Activated CD8-positive, alpha-beta T cell treated with anti-CD3 and anti-CD28 coated beads for 36 hours (primary cell): ENCODE measurements at regions not wholly inside any gene's neighbourhood (a gene's known extent, or its start where the extent isn't known, plus 50 kb on each side); places are given as distances from the start of the nearest gene placed in this dataset.

ENCODE experiments used
- ATAC-seq: fragments of 200-7000 bp; cut with Tn5 transposase; one replicate; pipeline ENCODE4 v1.10.0; 2021; ENCODE audit warnings: mild to moderate bottlenecking, moderate library complexity
- CTCF ChIA-PET: fragments of 350-600 bp; sonication (Branson Sonifier 250); formaldehyde crosslinking; loops from one replicate; lab custom pipeline; 2021; ENCODE audit warnings: antibody characterized with exemption; lab: Charles Lee
- POLR2A ChIA-PET: fragments of 350-600 bp; sonication (Branson Sonifier 250); formaldehyde crosslinking; loops from one replicate; lab custom pipeline; 2021; ENCODE audit warnings: antibody characterized with exemption; lab: Charles Lee
- DNase-seq: peaks from one replicate; pipeline ENCODE4 v3.0.0-alpha.2; 2020
- H3K27ac Mint-ChIP-seq: one replicate; pipeline ENCODE4 v1.8.0; 2021; ENCODE audit warnings: mild to moderate bottlenecking, mixed read lengths
- H3K27me3 Mint-ChIP-seq: one replicate; pipeline ENCODE4 v1.8.0; 2021; ENCODE audit warnings: mixed read lengths
- H3K36me3 Mint-ChIP-seq: one replicate; pipeline ENCODE4 v1.8.0; 2021; ENCODE audit warnings: low read depth, mixed read lengths
- H3K4me1 Mint-ChIP-seq: one replicate; pipeline ENCODE4 v1.8.0; 2021; ENCODE audit warnings: low read depth, mixed read lengths
- H3K4me3 Mint-ChIP-seq: one replicate; pipeline ENCODE4 v1.8.0; 2021; ENCODE audit warnings: mild to moderate bottlenecking, moderate library complexity, mixed read lengths
- H3K9me3 Mint-ChIP-seq: one replicate; pipeline ENCODE4 v1.8.0; 2021; ENCODE audit warnings: mixed read lengths
- CTCF ChIP-seq: fragments of 200-600 bp; IDR thresholded peaks from one replicate; pipeline ENCODE4 v1.8.0; 2022; ENCODE audit warnings: antibody characterized with exemption, mild to moderate bottlenecking
- intact Hi-C: fragments of 100-400 bp; cut with micrococcal nuclease; formaldehyde crosslinking; loops from one replicate; pipeline ENCODE4 v1.10.0; 2022

DNA sequence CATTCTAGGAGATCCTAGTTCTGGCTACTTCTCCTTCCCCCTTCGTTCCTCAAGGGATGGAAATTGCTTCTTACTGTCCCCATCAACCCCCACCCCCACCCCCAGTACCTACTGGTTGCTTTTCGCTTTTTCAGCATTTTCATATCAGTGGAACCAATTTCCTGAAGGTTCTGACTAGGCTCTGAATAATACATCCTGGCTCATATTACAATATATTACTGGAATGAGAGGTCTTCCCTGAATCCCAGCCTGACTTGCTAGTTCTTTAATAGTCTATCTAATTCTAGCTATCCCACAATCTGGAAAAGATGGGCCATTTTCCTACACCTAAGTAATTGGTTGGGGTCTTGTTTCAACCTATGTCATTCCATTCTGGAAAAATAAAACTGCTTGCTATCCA, 207.4 kb downstream of the COG6 start:
- ChIA-PET CTCF (no interaction called here), POLR2A (no interaction called here)
- H3K4me3 Mint-ChIP-seq = no peak overlapping the region
- DNase-seq (no peak), ATAC-seq (no peak)
- H3K27me3 Mint-ChIP-seq = peaks cover 3% of the 10 kb centered on the region
- no peaks in the 10 kb centered on the region for H3K9me3 Mint-ChIP-seq
- H3K36me3 Mint-ChIP-seq = no peaks in the 10 kb centered on the region
- intact Hi-C loops = no loop called here
- TF ChIP-seq CTCF = no peak
- H3K4me1 Mint-ChIP-seq = peaks cover 7% of the 10 kb centered on the region
- H3K27ac Mint-ChIP-seq = no peak overlapping the region

GRCh38 chr13:39864221-39864620, 208.8 kb downstream of the COG6 start:
- no peak overlapping the region for H3K4me3 Mint-ChIP-seq
- ChIA-PET POLR2A (no interaction called here), CTCF (no interaction called here)
- intact Hi-C loops = no loop called here
- H3K9me3 Mint-ChIP-seq = no peaks in the 10 kb centered on the region
- peaks cover 7% of the 10 kb centered on the region for H3K4me1 Mint-ChIP-seq
- H3K36me3 Mint-ChIP-seq = no peaks in the 10 kb centered on the region
- ATAC-seq (no peak), DNase-seq (no peak)
- TF ChIP-seq CTCF = no peak
- no peak overlapping the region for H3K27ac Mint-ChIP-seq
- peaks cover 5% of the 10 kb centered on the region for H3K27me3 Mint-ChIP-seq

DNA sequence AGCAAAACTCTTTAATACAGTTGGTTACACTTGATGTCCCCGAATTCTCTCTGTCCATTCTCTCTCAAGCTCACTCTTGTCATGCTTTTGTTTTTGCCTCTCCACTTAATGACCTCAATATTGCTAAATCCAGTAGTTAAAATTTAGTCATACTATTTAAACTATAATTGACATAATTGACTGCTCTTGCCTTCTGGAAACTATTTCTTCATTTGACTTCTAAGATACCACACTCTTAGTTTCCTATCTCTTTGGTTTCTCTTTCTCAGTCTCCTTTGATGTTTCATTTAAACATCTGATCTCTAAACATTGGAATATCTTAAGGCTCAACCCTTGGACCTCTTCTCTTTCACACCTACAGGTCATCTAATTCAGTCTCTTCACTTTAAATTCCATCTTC, 211.3 kb downstream of the COG6 start:
- ChIA-PET POLR2A (no interaction called here), CTCF (no interaction called here)
- no peak overlapping the region for H3K4me3 Mint-ChIP-seq
- H3K36me3 Mint-ChIP-seq = no peaks in the 10 kb centered on the region
- DNase-seq (no peak), ATAC-seq (peak; percentile 30)
- H3K4me1 Mint-ChIP-seq = peaks cover 7% of the 10 kb centered on the region
- no peak overlapping the region for H3K27ac Mint-ChIP-seq
- no peaks in the 10 kb centered on the region for H3K9me3 Mint-ChIP-seq
- intact Hi-C loops = no loop called here
- peaks cover 4% of the 10 kb centered on the region for H3K27me3 Mint-ChIP-seq
- no peak for TF ChIP-seq CTCF

GRCh38 chr13:39867807-39868206, 212.3 kb downstream of the COG6 start:
- Mint-ChIP-seq H3K27ac (no peak overlapping the region), H3K4me3 (no peak overlapping the region), H3K4me1 (peaks cover 7% of the 10 kb centered on the region), H3K9me3 (no peaks in the 10 kb centered on the region), H3K27me3 (peaks cover 4% of the 10 kb centered on the region), H3K36me3 (no peaks in the 10 kb centered on the region)
- intact Hi-C loops = no loop called here
- no peak for DNase-seq
- ChIA-PET POLR2A (no interaction called here), CTCF (interaction anchor here (1.2 kb wide), 1 partner anchor 85 kb away, joined by 3 read pairs; no protein-coding TSS in a partner anchor)
- no peak for TF ChIP-seq CTCF
- ATAC-seq = no peak

GRCh38 chr13:39870197-39870747, 214.8 kb downstream of the COG6 start:
- H3K4me3 Mint-ChIP-seq = no peak overlapping the region
- ChIA-PET POLR2A (no interaction called here), CTCF (no interaction called here)
- no peaks in the 10 kb centered on the region for H3K9me3 Mint-ChIP-seq
- no peak for TF ChIP-seq CTCF
- H3K4me1 Mint-ChIP-seq = peaks cover 7% of the 10 kb centered on the region
- H3K27ac Mint-ChIP-seq = no peak overlapping the region
- no peak for DNase-seq
- no peak for ATAC-seq
- H3K36me3 Mint-ChIP-seq = no peaks in the 10 kb centered on the region
- intact Hi-C loops = no loop called here
- peaks cover 4% of the 10 kb centered on the region for H3K27me3 Mint-ChIP-seq
